Lung (tissue), 11 donors: ENCODE measurements at regions not wholly inside any gene's neighbourhood (a gene's known extent, or its start where the extent isn't known, plus 50 kb on each side); places are given as distances from the start of the nearest gene placed in this dataset.

Experiments
- ATAC-seq: fragments of 200-7000 bp; cut with Tn5 transposase; one replicate; pipeline ENCODE4 v1.9.1; 2020; ENCODE audit warnings: moderate number of reproducible peaks; ENCODE audit not compliant: insufficient read depth, low FRiP score
- DNase-seq, 3 donors: peaks; one replicate each; pipeline ENCODE4 v3.0.0-alpha.2; 2013 to 2017
- H3K27ac ChIP-seq, 2 donors: one replicate each; pipeline ENCODE4 v1.5.1; 2013; ENCODE audit warnings: mild to moderate bottlenecking in 2 of 2, moderate library complexity in 2 of 2, control low read depth in 1 of 2, inconsistent platforms in 1 of 2, low read depth in 1 of 2, low read length in 1 of 2
- H3K27me3 ChIP-seq, 3 donors: one replicate each; pipeline ENCODE4 v1.5.1; 2013; ENCODE audit warnings: low read length in 2 of 3; ENCODE audit not compliant: control insufficient read depth in 3 of 3, insufficient read depth in 3 of 3
- H3K36me3 ChIP-seq, 4 donors: one replicate each; pipeline ENCODE4 v1.5.1; 2013; ENCODE audit warnings: low read length in 4 of 4, mild to moderate bottlenecking in 1 of 4, moderate library complexity in 1 of 4; ENCODE audit not compliant: control insufficient read depth in 4 of 4, insufficient read depth in 4 of 4
- H3K4me1 ChIP-seq, 5 donors: one replicate each; pipeline ENCODE4 v1.5.1; 2013; ENCODE audit warnings: low read length in 5 of 5, mild to moderate bottlenecking in 2 of 5, moderate library complexity in 1 of 5; ENCODE audit not compliant: control insufficient read depth in 5 of 5, insufficient read depth in 5 of 5
- H3K4me3 ChIP-seq: one replicate; pipeline ENCODE4 v1.5.1; 2013; ENCODE audit warnings: mild to moderate bottlenecking, control low read depth, moderate library complexity
- H3K9ac ChIP-seq, 2 donors: one replicate each; pipeline ENCODE4 v1.5.1; 2013; ENCODE audit warnings: low read length in 2 of 2, control low read depth in 1 of 2; ENCODE audit not compliant: insufficient read depth in 1 of 2
- H3K9me3 ChIP-seq, 4 donors: one replicate each; pipeline ENCODE4 v1.5.1; 2013; ENCODE audit warnings: low read length in 3 of 4, mild to moderate bottlenecking in 1 of 4, moderate library complexity in 1 of 4; ENCODE audit not compliant: control insufficient read depth in 4 of 4, insufficient read depth in 3 of 4
- WGBS, 2 donors: extraction: QIAGEN DNeasy Blood & Tissue Kit; methylation state at CpG; one replicate each; pipeline ENCODE4 v1.1.7; 2013; 5-methylcytosine and 5-hydroxymethylcytosine counted together
- TF ChIP-seq, protein P1 (sequence below): IDR thresholded peaks from 2 replicates; pipeline ENCODE4 v1.5.1; 2012; ENCODE audit warnings: mild to moderate bottlenecking; ENCODE audit errors: control extremely low read depth, extremely low read depth
- donor health status: control.
- donor health status: control.
- donor health status: Bipolar disorder and iron deficiency.
- donor health status: healthy.
- donor health status: DM: yes; HTN: yes; CAD: no.

DNA sequence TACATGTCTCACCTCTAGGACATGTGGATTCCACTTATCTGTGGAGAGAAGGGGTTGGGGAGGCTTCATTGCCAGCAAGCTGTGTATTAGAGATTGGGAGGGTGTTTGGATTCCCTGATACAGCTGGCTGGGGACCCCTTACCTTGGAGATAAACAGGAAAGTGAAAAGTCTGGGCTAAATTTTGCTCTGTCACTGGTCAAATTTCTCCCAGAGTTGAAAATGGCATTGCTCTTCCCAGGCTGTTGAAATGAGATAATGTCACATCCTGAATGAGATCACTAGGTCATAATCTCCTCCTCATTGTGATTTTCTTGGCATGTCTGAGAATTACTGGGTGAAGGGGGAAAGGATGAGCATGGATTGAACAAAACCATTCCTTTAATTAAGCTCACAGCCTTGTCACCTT, 265.0 kb upstream of the PARD3B start:
- Histone ChIP-seq H3K27ac (no peak overlapping the region), H3K27me3 (no peaks in the 10 kb centered on the region), H3K36me3 (no peaks in the 10 kb centered on the region), H3K9me3 (no peaks in the 10 kb centered on the region), H3K4me1 (peaks cover 0 to 4% (median 0%) of the 10 kb centered on the region in 5 donors), H3K9ac (no peak overlapping the region), H3K4me3 (no peak overlapping the region)
- ATAC-seq, result no peak
- TF ChIP-seq, protein P1, sequence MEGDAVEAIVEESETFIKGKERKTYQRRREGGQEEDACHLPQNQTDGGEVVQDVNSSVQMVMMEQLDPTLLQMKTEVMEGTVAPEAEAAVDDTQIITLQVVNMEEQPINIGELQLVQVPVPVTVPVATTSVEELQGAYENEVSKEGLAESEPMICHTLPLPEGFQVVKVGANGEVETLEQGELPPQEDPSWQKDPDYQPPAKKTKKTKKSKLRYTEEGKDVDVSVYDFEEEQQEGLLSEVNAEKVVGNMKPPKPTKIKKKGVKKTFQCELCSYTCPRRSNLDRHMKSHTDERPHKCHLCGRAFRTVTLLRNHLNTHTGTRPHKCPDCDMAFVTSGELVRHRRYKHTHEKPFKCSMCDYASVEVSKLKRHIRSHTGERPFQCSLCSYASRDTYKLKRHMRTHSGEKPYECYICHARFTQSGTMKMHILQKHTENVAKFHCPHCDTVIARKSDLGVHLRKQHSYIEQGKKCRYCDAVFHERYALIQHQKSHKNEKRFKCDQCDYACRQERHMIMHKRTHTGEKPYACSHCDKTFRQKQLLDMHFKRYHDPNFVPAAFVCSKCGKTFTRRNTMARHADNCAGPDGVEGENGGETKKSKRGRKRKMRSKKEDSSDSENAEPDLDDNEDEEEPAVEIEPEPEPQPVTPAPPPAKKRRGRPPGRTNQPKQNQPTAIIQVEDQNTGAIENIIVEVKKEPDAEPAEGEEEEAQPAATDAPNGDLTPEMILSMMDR, result no peak
- no peak for DNase-seq

DNA sequence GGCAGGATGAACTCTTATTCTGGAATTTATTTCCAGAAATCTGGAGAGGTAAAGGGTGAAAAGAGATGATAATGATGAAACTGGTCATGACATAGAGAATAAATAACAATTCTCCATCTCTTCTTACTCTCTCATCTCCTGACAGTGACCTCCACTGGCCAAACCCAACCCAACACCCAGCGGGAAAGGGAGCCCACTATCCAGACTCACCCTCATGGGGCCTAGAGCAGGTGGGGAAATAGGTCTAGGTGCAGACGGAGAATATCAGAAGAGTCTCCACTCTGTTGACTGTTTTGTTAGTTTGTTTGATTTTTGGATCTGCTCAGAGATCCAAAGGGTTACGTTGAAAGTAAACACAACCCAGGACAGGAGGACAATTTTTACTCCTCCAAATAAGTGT, 263.2 kb upstream of the PARD3B start:
- no peaks in the 10 kb centered on the region for H3K36me3 ChIP-seq
- no peaks in the 10 kb centered on the region for H3K9me3 ChIP-seq
- H3K4me1 ChIP-seq, result peaks cover 0 to 4% (median 0%) of the 10 kb centered on the region in 5 donors
- no peak overlapping the region for H3K4me3 ChIP-seq
- DNase-seq, result no peak
- no peak for ATAC-seq
- H3K27ac ChIP-seq, result no peak overlapping the region
- WGBS, 2 donors, result 84 to 93% methylated on average over 3 of the region's 3 CpGs
- TF ChIP-seq, protein P1, result no peak
- no peak overlapping the region for H3K9ac ChIP-seq
- no peaks in the 10 kb centered on the region for H3K27me3 ChIP-seq

DNA sequence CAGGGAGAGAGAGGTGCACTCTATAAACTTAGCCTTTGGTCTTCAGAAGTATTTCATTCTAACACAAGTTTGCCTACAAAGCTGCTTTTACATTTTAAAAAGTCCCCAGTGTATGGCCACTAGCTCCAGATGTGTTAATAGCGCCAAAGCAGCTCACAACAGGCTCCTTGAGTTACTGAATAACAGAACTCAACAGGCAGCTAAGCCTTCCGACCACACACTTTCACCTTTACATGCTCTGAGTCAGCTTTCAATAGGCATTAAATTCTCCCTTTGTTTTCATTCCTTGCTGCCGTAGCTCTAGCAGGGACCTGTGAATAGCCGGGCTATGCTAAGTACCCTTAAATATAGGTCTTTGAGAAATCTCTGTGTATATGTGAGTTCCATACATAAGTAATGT, 262.8 kb upstream of the PARD3B start:
- DNase-seq, result peak; percentile 49 to 82 (median 52)
- Histone ChIP-seq H3K36me3 (no peaks in the 10 kb centered on the region), H3K27ac (no peak overlapping the region), H3K9me3 (no peaks in the 10 kb centered on the region), H3K27me3 (no peaks in the 10 kb centered on the region), H3K4me1 (peaks cover 0 to 4% (median 0%) of the 10 kb centered on the region in 5 donors), H3K9ac (no peak overlapping the region), H3K4me3 (no peak overlapping the region)
- peak; percentile 68 for ATAC-seq
- TF ChIP-seq, protein P1, result no peak
- 64 to 83% methylated on average over 4 of the region's 4 CpGs for WGBS, 2 donors

DNA sequence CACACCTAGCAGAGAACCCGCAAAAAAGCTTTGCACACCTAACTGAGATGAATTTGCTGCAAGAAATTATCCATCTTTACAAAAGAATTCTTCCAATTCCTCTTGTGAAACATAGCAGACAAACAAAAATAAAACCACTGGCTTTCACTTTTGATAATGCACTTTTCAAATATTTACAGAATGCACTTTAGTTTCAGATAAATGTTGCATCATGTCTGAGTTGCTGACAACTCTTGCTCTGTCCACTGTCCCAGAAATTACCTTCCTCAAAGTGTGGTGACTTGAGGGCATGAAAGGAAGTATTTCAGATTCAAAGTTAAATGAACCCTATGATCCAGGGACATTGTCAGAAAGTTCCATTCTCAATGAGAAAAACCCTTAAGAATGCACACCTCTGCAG, 256.2 kb upstream of the PARD3B start:
- ATAC-seq (no peak), DNase-seq (no peak)
- WGBS, 2 donors, result 84 to 88% methylated on average over 1 of the region's 1 CpG
- Histone ChIP-seq H3K27me3 (no peaks in the 10 kb centered on the region), H3K9ac (no peak overlapping the region), H3K27ac (no peak overlapping the region), H3K4me3 (no peak overlapping the region), H3K9me3 (no peaks in the 10 kb centered on the region), H3K4me1 (no peaks in the 10 kb centered on the region), H3K36me3 (no peaks in the 10 kb centered on the region)
- TF ChIP-seq, protein P1, result no peak
